ENCODE measurements at regions not wholly inside any gene's neighbourhood (a gene's known extent, or its start where the extent isn't known, plus 50 kb on each side); places are given as distances from the start of the nearest gene placed in this dataset.

- Histone ChIP-seq H3K4me3 (no peak overlapping the region), H3K27me3 (no peaks in the 10 kb centered on the region), H3K4me1 (no peaks in the 10 kb centered on the region), H3K9me3 (no peaks in the 10 kb centered on the region), H3K27ac (no peak overlapping the region), H3K36me3 (no peaks in the 10 kb centered on the region)
- TF ChIP-seq CTCF (IDR thresholded peaks at IDR 0.05) = no peak
- no peak for TF ChIP-seq POLR2A (IDR thresholded peaks at IDR 0.05)
- DNase-seq = no peak
- intact Hi-C loops (cut with DNase I) = no loop called here
- no peak for ATAC-seq
- 48% methylated on average over 5 of the region's 5 CpGs for WGBS (ENCODE audit: insufficient coverage, low coverage, low lambda C conversion rate, missing lambda C conversion rate)
Measured at GRCh38 chr3:24953060-24953771, 458.6 kb upstream of the THRB start.

DNA sequence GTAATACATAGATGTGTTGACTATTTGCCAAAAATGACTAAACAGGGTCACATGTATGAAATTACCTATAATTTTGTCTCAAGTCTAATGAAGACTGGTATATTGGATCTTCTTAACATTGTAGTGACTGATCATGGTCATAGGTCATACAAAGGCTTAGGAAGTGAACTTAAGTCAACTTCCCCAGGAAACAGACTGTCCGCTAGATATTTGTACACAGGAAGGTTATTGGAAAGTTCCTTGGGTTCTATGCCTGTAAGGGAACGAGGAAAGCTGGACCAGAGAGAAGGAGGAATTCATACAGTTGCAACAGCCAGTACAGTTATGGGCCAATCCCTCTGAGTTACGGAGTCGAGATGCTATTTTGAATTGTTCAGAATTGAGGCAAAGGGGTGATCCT, 462.0 kb upstream of the THRB start:
- no peaks in the 10 kb centered on the region for H3K4me1 ChIP-seq
- no peaks in the 10 kb centered on the region for H3K9me3 ChIP-seq
- DNase-seq (no peak), ATAC-seq (peak; percentile 57 to 87 (median 76))
- no peak for TF ChIP-seq CTCF (IDR thresholded peaks at IDR 0.05)
- no peak for TF ChIP-seq POLR2A (IDR thresholded peaks at IDR 0.05)
- no peaks in the 10 kb centered on the region for H3K27me3 ChIP-seq
- intact Hi-C loops (cut with DNase I) = no loop called here
- H3K4me3 ChIP-seq = no peak overlapping the region
- 66% methylated on average over 4 of the region's 4 CpGs for WGBS (ENCODE audit: insufficient coverage, low coverage, low lambda C conversion rate, missing lambda C conversion rate)
- H3K36me3 ChIP-seq = no peaks in the 10 kb centered on the region
- no peak overlapping the region for H3K27ac ChIP-seq

DNA sequence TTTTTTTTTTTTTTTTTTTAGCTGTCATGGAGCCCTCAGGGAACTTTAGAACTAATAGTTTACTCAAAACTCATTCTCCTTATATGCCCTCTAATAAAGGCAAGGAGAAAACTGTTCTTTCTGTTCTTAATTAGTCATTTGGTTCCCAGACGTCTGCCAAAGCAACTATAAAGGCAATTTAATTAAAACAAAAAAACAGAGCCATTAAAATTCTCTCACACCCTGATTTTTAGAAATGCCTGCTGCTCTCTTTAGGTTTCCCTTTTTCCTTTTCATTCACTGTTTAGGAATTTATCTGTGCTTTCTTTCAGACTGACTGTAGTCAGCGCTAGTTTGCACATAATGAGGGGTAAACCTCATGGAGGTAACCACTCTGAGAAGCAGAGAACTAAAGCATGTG, 463.6 kb upstream of the THRB start:
- Histone ChIP-seq H3K4me1 (no peaks in the 10 kb centered on the region), H3K9me3 (no peaks in the 10 kb centered on the region), H3K36me3 (no peaks in the 10 kb centered on the region), H3K27me3 (no peaks in the 10 kb centered on the region), H3K4me3 (no peak overlapping the region), H3K27ac (no peak overlapping the region)
- WGBS (ENCODE audit: insufficient coverage, low coverage, low lambda C conversion rate, missing lambda C conversion rate) = 46% methylated on average over 2 of the region's 2 CpGs
- TF ChIP-seq POLR2A (IDR thresholded peaks at IDR 0.05) (no peak), CTCF (IDR thresholded peaks at IDR 0.05) (no peak)
- DNase-seq (no peak), ATAC-seq (no peak)
- intact Hi-C loops (cut with DNase I) = no loop called here

DNA sequence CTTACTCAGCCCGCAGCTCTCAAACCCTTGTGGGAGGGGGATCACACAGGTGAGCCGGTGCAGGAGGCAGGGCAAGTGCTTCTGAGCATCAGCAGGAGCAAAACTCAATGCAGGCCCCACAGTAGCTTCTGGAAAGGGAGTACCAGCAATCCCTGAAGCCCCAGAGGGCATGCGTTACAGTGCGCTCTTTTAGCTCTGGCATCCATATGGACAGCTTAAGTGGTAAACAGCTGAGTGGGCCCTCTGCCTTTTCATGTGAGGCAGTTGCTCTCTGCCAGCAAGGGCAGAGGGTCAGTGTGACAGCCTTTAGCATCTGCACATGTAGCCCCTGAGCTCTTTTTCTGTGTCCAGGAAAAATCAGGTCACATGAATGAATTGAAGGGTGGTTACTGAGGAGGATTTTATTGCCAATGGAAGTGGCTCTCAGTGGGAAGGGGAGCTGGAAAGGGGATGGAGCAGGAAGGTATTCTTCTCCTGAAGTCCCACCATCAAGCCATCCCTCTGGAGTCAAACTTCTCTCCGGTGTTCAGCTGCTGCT, 464.3 kb upstream of the THRB start:
- Histone ChIP-seq H3K27me3 (no peaks in the 10 kb centered on the region), H3K4me1 (no peaks in the 10 kb centered on the region), H3K27ac (no peak overlapping the region), H3K36me3 (no peaks in the 10 kb centered on the region), H3K9me3 (no peaks in the 10 kb centered on the region), H3K4me3 (no peak overlapping the region)
- 86% methylated on average over 5 of the region's 5 CpGs for WGBS (ENCODE audit: insufficient coverage, low coverage, low lambda C conversion rate, missing lambda C conversion rate)
- DNase-seq (no peak), ATAC-seq (no peak)
- TF ChIP-seq CTCF (IDR thresholded peaks at IDR 0.05) (no peak), POLR2A (IDR thresholded peaks at IDR 0.05) (no peak)
- intact Hi-C loops (cut with DNase I) = no loop called here

Data from right lobe of liver (tissue), 6 donors.